HG02840 (cell line): ENCODE measurements at regions not wholly inside any gene's neighbourhood (a gene's known extent, or its start where the extent isn't known, plus 50 kb on each side); places are given as distances from the start of the nearest gene placed in this dataset.

ENCODE experiments used
- ATAC-seq: cut with Tn5 transposase; IDR thresholded peaks from one replicate; pipeline ENCODE4 v1.9.1; 2021; ENCODE audit warnings: mild to moderate bottlenecking, moderate library complexity, moderate number of reproducible peaks; ENCODE audit not compliant: unreplicated experiment, low FRiP score

DNA sequence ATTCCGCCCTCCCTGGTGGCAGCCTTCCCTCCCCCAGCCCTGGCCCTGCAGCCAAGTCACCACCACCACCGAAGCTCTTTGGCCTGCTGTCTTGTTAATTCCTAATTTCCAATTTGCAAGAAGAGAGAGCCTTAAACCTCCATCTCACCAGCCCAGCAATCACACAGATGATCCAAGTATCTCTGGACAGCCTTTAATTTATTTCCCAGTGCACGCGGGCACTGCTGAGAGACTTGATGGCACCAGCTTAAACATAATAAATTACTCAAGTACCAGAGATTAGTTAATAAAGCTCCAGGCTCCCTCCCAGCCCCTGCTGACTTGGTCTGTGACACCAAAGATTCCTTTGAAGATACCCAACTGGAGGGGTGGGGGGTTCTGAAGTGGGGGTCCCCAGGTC is 494.7 kb downstream of the BUD13 start:
- ATAC-seq, result no peak

DNA sequence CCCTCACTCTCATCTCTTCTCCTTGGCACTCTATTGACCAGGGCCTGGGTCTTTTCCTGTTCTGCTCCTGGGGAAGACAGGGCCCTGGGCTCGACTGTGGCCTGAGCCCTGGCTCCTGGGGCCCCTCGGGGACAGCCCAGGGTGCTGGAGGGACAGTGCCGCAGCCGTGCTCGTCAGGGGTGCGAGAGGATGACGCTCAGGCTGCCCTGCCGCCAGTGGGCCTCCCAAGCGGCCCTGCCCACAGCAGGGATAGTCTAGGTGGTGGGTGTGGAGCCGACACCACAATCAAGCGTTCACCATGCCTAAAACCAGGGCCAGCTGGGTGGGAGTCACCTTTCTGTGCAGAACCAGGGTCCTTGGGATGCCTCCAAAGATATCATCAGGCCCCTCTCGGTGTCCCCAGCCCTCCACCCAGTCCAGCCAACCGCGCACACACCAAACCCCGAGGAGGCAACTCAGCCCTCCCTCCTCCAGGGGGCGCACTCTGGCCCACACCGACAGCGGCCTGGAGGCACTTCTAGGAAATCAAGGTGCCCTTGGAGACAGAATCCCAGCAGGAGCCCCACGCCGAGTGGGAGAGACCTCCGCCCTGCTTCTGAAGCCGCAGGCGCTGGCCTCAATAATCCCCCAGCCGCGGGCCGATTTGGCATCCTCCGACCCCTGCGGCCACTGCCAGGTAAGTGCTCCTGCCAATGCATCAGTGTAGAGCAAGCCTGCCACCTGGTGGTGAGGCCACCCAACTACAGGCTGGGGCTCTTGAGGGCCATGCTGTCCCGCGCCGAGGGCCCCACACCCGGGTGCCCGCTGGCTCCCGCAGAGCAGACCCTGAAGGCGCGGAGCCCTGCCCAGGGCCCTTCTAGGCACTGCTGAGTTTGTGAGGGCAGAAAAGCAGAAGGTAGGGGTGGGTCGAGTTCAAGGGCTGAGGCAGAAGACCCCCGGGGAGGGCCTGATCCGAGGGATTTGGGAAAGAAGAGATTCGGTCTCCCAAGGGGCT is 496.4 kb downstream of the BUD13 start:
- no peak for ATAC-seq

DNA sequence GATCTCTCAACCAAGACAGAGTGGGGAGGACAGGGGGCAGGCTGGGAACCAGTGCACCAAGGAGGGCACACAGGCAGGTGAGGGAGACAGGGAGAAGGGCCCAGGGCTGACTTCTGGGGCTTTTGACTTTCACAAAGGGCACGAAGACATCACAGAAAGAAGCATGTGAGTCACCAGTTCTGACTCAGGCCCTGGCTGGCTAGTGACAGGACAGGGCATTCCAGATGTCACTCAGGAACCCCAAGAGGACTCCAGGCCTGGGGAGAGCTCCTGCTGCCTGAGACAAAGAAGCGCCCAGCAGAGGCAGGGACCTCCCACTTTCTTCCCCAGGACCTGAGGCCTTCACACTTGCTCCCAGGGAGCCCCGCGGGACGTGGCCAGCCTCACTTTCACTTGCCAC is 497.2 kb downstream of the BUD13 start:
- ATAC-seq, result no peak

DNA sequence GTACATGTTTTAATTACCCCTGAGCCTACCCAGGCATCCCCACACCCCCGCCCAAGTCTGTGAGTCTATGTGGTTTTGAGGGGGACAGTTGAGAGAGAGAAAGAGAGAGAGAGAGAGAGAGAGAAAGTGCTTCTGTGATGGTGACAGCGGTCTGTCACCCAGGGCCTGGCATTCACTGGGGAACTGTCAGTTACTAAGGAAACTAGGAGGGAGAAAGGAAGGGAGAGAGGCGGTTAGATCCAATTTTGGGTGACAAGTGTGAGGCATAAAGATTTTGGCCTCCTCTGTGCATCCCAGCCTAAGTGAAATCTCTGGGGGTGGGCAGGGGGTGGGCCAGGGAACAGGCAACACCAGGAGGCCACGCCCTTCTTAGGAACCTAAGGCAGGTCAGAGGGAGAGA is 498.3 kb downstream of the BUD13 start:
- no peak for ATAC-seq

DNA sequence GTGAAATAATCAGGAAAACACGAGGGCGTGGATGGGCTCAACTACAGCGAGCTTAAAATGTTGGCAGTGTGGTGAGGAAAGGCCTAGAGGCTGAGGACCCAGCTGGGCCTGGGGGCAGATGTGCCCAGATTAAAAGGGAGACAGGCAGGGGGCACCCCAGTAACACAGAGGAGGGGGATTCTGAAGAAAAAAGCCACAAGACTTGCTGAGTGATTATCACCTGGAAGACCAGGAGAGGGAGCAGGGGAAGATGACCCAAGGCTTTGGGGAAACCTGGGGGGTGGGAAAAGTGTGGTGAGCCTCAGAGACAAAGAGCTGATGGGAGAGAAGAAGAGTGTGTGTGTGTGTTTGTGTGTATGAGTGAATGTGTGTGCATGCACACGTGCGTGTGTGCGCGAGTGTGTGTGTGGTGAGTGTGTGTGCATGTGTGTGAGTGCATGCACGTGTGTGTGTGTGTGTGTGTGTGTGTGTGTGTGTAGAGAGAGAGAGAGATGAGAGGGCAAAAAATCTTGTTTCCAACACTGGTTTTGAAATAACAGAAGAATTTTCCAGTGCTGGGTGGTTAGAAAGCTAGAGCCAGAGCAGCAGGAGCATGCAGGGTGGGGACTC is 500.5 kb downstream of the BUD13 start:
- ATAC-seq, result no peak

DNA sequence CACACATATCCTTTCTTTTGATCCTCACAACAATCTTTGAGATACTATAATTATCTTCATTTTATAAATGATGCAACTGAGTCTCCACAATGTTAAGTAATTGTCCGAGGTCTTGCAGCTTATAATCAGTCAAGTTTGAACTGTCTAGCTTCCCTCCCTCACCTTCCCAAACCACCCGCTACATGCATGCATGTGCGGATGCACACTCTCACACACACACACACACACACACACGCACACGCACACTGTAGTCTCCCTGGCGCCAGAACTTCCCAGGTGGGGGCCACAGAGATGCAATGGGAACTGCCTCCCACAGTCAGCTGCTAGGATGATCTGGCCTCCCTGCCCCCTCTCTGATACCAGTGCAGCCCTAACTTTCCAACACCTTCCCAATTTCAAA is 501.3 kb downstream of the BUD13 start:
- no peak for ATAC-seq

DNA sequence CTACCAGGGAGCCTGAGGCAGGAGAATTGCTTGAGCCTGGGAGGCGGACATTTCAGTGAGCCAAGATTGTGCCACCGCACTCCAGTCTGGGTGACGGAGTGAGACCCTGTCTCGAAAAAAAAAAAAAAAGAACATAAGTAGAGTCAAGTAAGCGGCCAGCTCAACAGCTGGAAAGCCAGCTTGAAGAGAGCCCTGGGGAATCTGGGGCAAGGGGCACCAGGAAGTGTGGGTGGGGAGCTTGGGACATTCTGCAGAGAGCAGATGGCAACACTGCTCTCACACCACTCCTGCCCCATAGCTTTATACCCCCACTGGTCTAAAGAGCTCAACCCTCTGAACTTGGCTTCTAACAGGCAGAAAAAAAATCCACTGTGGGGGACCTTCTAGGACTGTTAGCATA is 505.6 kb downstream of the BUD13 start:
- no peak for ATAC-seq

DNA sequence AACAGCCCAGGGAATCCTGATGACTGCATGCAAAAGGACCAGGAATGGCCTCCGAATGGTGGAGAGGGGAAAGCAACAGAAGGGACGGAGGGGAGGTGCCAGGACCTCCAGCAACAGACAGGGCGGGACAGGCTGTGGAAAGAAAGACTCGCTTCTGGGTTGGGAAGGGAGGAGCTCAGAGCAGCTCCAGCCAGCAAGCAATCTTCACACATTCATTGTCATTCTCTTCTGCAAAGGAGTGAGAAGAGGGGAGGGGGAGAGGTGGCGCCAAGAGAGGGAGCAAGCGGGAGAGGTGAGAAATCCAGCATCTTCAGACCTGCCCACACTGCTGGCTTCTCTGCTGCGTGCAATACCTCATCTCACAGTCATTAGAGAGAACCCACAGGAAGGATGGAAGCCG is 509.0 kb downstream of the BUD13 start:
- no peak for ATAC-seq

DNA sequence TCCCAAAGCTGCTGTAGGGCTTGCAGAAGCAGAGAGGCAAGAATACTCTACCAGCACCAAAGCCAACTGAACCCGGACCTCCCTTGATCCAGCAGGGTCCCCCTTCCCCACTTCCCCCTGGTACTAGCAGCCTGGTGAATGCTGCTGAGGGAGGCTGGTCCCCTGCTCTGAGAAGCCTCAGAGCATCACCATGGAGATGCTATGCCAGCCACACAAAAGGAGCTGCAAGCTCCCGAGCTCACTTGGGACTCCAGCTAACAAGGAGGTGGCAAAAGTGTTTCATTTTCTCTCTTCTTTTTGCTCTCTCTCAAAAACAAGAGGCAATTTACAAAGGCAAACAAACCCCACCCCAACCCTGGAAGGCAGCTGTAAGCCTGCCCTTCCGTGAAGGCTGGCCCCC is 509.8 kb downstream of the BUD13 start:
- ATAC-seq, result no peak

DNA sequence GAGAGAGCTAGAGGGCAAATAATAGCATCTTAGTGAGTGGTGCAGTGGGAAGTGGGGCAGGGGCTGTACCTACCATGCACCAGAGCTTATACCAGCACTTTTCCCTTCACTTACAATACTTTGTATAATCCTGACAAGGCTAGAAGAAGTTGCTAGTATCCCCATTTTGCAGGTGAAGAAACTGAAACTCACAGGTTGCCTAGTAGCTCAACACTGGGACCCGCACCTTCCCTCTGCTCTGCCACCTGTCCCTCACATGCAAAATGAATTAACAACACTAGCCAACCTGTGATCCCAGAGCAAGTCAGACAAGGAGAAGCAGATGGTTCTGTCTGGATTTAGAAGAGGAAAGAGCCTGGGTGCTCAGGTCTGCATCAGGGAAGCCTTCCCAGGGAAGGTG is 510.4 kb downstream of the BUD13 start:
- no peak for ATAC-seq

DNA sequence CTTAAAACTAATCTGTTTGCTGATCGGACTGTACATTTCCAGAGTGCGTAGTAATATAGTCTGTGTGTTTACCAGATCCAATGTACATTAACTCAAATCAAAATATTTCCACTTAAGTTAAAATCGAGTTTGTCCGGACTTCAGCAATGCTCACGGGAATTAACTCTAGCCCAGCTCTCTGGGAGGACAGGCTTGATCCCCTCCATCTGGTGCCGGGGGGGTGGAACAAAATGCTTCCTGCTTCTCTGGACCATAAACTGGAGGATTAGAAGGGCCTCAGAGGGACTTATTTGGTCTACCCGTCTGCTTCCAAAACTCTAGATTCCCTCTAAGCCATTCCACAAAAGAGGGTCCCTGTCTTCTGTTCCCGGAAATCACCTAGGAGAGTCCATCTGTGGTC is 511.2 kb downstream of the BUD13 start:
- ATAC-seq, result no peak

DNA sequence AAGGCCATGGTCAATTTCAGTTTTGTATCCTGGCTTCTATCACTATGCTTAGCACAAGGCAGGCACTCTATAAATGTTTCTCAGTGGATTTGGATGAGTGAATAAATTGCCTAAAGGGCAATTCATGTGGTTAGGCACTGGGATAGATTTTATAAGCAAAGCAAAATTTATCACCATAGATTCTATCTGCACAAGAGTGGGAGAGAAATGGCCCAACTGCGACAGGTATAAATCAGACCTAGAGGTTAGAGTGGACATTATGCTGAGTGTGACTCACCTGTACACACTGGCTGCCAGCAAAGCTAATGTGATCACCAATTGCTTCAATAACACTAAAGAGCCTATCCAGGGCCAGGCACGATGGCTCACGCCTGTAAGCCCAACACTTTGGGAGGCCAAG is 514.0 kb downstream of the BUD13 start:
- no peak for ATAC-seq

DNA sequence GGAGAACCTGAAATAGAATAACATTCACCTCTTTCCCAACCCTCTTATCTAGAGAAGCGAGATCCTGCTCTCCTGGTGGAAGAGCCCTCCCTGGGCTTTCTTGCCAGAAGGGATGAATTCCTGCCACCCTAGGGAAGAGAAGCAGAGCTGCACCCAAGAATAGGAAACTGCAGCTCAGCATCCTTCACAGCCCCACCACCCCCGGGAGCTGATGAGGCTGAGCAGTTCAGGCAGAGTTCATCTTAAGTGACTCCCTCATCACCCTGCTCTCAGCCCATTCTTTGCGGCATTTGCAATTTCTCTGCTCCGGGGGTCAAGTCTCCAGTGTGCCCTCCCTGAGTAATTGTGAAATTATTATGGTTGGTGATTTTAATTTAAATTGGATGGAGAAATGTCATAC is 514.9 kb downstream of the BUD13 start:
- no peak for ATAC-seq

DNA sequence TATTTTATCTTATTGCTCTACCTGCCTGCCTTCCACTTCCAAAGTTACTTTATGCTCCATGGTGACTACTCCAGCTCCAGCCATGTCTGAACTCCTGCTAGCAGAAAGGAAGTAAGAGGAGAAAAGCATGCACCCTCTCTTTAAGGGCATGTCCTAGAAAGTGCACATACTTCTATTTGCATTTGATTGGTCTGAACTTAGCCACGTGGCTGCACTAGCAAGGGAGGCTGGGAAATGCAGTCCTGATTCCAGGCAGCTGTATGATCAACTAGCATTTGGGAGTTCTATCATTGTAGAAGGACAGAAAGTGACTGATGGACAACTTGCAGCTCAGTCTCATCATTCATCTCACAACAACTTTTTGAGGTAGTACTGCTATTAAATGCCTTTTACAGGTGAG is 515.7 kb downstream of the BUD13 start:
- ATAC-seq, result no peak

DNA sequence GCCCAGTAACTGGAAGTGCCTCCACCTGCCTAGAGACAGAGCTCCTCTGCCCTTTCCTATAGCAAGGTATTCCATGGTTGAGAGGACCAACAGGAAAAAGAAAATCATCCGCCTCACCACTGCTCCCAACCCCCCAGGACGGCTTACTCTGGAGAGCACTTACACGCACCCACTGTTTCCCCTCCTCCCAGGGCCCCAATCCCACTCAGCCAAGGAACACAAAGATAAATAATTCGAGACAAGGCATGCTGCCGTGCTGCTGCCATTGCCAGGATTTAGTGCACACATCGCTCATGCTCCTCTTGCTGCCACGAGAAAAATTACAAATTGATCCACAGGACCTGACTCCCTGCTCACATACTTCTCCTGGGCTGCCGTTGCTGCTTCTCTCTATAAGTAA is 516.6 kb downstream of the BUD13 start:
- ATAC-seq, result no peak

DNA sequence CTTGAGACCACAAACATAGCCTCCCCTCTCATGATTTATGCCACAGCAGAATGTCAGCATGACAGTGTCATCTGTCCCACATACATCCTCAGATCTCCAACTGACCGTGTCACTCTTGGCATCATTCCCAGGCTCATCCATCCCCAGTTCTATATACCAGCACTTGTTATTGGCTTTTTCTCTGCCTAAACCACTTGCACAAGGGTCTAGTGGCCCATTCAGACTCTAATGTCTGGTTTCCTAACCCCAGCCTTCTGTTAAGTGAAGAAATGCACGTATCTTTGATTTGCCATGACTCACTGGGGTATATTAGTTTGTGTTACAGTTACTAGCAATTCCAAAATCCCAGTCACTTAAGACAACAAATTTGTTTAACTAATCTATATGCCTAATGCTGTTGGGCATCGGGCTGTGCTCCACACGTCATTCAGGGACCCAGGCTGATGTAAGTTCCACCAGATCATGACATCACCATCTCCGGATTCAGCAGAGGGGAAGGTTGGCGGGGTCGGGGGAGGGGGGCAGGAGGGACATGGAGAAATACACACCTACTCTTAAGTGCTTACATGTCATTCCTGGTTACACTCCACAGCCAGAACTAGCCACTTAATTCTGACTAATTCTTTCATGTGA is 517.4 kb downstream of the BUD13 start:
- no peak for ATAC-seq

DNA sequence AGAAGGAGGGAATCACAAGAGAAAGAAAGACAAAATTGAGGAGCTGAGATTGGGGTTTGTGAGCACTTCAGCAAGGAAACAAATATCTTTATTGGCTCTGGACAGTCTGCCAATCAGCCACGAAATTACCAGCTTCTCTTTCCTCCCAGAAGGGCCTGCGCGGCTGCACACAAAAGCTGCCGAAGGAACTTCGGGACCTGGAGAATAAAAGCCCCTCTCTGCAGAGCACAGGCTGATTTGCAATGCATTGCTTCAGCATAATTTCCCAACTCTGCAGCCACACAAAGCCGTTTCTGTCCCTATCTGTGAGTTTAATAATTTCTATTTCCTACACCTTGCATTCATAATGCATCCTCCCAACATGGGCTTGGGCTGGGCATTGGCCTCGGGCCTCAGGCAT is 522.6 kb downstream of the BUD13 start:
- no peak for ATAC-seq

DNA sequence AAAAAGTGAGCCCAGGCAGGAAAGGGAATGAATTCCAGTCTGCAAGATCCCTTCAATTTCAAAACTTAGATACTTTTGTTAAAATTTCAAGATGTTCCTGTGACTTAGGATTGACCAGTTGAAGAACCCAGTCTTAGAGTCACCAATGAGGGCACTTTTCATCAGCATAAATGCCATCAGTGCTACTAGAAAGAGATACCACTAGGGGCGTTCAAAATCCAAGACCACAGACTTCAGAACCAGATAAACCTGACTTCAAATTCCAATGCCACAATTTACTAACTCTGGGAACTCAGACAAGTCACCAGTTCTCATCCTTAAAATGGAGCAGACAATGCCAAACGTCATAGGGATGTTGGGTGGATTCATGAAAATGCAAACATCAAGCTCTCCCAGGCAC is 523.2 kb downstream of the BUD13 start:
- ATAC-seq, result no peak

DNA sequence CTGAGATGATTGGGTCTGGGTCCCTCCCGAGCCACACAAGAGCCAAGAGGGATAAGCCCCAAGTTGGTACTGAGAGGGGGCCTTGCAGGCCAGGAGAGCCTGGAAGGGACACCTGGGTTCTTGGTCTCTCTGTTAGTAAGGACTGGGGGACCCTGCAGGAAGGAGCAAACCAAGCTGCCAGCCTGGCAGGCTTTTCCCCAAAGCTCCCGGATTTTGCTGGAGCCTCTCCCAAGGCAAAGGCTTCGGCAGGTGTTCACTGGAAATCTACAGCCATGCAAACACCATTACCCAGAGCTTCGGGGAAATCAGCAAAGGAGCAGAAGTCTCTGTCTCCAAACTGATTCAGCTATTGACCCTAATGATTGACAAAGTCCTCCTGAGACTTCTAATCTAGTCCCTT is 527.9 kb downstream of the BUD13 start:
- ATAC-seq, result no peak

DNA sequence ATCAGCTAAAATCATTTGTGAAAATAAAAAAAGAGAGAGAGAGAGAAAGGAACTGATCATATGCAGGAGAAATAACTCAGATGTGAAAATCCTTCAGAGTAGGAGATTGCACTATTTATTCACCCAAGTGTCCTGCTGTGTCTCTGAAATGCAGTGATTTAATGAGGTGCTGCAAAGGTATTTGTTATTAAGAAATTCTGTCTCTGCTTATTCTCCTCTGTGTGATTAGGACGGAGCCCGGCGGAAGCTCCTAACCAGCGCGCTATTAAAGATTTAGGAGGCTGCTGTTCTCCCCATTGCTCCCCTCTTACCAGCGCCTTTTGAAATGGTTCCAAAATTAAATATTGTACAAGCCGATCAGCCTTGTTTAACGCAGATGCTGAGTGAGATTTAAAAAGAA is 528.3 kb downstream of the BUD13 start:
- ATAC-seq, result no peak

DNA sequence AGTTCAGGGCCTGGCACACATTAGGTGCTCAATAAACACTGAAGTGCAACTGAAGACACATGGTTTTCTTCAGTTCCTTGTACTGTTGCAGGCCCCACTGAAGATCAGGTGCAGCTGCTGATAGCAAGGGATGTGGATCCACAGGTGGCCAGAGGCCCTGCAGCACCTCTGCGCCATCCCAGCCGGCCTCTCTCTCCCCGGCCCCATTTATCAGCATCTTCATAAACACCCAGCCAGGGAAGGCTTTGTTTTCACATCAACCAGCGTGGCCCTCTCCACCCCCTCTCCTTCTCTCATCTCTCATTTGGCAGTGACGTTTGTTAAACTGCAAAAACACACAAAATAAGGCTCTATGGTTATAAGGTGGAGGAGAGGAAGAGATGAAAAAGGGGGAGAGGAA is 528.8 kb downstream of the BUD13 start:
- ATAC-seq, result no peak

DNA sequence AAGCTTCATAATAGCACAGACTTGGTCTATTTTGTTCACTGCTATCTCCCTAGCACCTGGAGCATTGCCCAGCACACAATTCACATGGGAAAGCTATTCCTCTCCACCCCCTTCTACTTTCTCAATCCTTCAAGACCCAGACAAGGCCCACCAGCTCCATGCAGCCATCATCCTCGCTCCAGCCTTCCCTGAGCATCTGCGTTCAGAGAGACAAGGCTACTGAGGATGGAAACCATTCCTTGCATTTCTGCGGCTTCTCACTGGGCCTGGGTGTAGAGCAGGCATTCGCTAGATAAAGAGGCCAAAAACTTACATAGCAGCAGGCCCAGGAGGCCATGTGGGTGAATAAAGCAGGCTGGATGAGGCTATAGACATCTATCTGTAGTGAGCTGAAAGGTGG is 530.8 kb downstream of the BUD13 start:
- ATAC-seq, result no peak
